Cardiac muscle cell (in vitro differentiated cells and primary cell): ENCODE measurements at regions not wholly inside any gene's neighbourhood (a gene's known extent, or its start where the extent isn't known, plus 50 kb on each side); places are given as distances from the start of the nearest gene placed in this dataset.

Experiments used
- DNase-seq, 2 donors: peaks; one replicate each; pipeline versions ENCODE4 v3.0.0 to v3.0.0-alpha.2; 2010 to 2017; ENCODE audit warnings: low read depth in 1 of 2, low spot score in 1 of 2
- H3K27ac ChIP-seq: fragments of 200-600 bp; sonication (generic); 2 replicates; pipeline ENCODE4 v1.5.1; 2016
- H3K27me3 ChIP-seq: fragments of 200-600 bp; sonication (generic); 2 replicates; pipeline ENCODE4 v1.6.0; 2016; ENCODE audit warnings: control low read depth
- H3K36me3 ChIP-seq: fragments of 200-600 bp; sonication (generic); 2 replicates; pipeline ENCODE4 v1.5.1; 2016; ENCODE audit warnings: control low read depth
- H3K4me1 ChIP-seq: fragments of 200-600 bp; sonication (generic); 2 replicates; pipeline ENCODE4 v1.8.1; 2017; ENCODE audit warnings: low read depth, mild to moderate bottlenecking, mixed run types
- H3K4me3 ChIP-seq: fragments of 200-600 bp; sonication (generic); 2 replicates; pipeline ENCODE4 v1.5.1; 2016; ENCODE audit warnings: mild to moderate bottlenecking
- H3K9me3 ChIP-seq: fragments of 200-600 bp; sonication (generic); 2 replicates; pipeline ENCODE4 v1.5.1; 2017; ENCODE audit warnings: low read depth, mild to moderate bottlenecking, control low read depth
- CTCF ChIP-seq: IDR thresholded peaks from 2 replicates; pipeline ENCODE4 v1.5.1; 2012; ENCODE audit warnings: low read depth, mild to moderate bottlenecking, low read length

DNA sequence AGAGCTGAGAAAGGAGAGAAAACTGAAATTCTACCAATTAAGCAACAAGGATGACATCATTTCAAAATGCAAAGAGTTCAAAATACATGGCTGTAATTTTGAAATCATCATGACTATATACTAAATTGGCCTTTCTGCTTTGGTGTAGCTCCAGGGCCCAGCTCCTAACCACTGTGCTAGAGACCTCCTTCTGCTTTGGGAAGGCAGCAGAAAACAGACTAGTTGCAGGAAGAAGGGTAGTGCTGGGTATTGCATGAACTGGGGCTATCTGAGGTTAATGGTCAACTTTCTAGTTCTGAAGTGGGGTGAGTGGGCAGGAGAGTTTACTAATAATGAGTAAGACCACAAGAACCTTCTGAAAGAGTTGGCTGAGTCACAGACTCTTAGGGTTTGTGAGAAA, 66.2 kb downstream of the PTGER2 start:
- no peak overlapping the region for H3K27ac ChIP-seq
- no peaks in the 10 kb centered on the region for H3K36me3 ChIP-seq
- TF ChIP-seq CTCF = no peak
- peak in 1 of 2 donors; percentile 29 for DNase-seq
- no peaks in the 10 kb centered on the region for H3K4me1 ChIP-seq
- no peaks in the 10 kb centered on the region for H3K27me3 ChIP-seq
- H3K4me3 ChIP-seq = no peak overlapping the region
- H3K9me3 ChIP-seq = no peaks in the 10 kb centered on the region
